ENCODE measurements at regions not wholly inside any gene's neighbourhood (a gene's known extent, or its start where the extent isn't known, plus 50 kb on each side); places are given as distances from the start of the nearest gene placed in this dataset.
A peak's percentile ranks its signal among the peaks of the same experiment; 100 is the strongest.
"Not testable (repeated sequence)": the region's sequence is repeated elsewhere in the genome, so short reads cannot be mapped to it uniquely, and the experiment has no call there.

DNA sequence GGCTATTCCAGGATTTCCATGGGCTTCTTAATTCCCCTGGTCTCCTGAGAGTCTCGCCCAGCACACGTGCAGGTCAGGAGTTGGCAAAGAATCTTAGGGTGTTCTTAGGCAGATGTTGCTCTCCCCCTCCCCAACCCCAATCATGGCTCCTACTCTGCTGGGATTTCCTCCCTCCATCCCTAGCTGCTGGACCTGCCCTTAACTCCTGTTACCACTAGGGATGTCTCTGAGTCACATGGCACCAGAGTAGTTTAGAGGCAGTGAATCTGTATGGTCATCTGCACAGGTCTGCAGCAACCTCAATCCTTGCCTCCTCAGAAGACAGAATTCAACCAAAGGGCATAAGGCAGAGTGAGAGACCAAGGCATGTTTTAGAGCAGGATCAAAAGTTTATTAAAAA lies 51.8 kb upstream of the CHST3 start:
- TF ChIP-seq, protein P1, sequence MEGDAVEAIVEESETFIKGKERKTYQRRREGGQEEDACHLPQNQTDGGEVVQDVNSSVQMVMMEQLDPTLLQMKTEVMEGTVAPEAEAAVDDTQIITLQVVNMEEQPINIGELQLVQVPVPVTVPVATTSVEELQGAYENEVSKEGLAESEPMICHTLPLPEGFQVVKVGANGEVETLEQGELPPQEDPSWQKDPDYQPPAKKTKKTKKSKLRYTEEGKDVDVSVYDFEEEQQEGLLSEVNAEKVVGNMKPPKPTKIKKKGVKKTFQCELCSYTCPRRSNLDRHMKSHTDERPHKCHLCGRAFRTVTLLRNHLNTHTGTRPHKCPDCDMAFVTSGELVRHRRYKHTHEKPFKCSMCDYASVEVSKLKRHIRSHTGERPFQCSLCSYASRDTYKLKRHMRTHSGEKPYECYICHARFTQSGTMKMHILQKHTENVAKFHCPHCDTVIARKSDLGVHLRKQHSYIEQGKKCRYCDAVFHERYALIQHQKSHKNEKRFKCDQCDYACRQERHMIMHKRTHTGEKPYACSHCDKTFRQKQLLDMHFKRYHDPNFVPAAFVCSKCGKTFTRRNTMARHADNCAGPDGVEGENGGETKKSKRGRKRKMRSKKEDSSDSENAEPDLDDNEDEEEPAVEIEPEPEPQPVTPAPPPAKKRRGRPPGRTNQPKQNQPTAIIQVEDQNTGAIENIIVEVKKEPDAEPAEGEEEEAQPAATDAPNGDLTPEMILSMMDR (conservative IDR thresholded peaks at IDR 0.05; ENCODE audit: low read depth, low read length) = peak; percentile 18
- no peak for DNase-seq (ENCODE audit: low read depth)
- no peak overlapping the region for H3K4me3 ChIP-seq (ENCODE audit: low read depth, low read length)

DNA sequence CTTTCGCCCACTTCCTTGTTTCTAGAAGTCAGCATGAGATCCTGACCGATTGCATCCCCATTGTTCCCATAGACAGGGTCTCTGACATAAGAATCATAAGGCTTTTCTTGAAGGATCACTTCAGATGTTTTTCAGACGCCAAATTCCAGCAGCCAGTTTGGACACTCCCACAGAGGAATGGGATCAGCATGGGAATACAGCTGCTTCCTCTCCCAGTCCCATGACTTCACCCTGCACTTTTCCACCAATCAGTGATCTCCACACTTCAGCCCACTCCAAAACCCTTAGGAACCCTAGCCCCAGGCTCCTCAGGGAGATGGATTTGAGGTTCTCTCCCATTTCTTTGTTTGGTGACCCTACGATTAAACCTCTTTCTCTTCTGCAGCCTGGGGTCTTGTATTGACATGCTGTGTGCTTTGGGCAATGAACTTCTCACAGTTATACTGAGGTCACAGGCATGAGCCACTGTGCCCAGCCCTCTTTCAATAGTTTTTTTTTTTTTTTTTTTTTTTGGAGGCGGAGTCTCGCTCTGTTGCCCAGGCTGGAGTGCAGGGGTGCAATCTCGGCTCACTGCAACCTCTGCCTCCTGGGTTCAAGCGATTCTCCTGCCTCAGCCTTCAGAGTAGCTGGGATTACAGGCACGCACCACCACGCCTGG lies 52.8 kb upstream of the CHST3 start:
- TF ChIP-seq, protein P1 (conservative IDR thresholded peaks at IDR 0.05; ENCODE audit: low read depth, low read length) = no peak
- no peak for DNase-seq (ENCODE audit: low read depth)
- H3K4me3 ChIP-seq (ENCODE audit: low read depth, low read length) = no peak overlapping the region

DNA sequence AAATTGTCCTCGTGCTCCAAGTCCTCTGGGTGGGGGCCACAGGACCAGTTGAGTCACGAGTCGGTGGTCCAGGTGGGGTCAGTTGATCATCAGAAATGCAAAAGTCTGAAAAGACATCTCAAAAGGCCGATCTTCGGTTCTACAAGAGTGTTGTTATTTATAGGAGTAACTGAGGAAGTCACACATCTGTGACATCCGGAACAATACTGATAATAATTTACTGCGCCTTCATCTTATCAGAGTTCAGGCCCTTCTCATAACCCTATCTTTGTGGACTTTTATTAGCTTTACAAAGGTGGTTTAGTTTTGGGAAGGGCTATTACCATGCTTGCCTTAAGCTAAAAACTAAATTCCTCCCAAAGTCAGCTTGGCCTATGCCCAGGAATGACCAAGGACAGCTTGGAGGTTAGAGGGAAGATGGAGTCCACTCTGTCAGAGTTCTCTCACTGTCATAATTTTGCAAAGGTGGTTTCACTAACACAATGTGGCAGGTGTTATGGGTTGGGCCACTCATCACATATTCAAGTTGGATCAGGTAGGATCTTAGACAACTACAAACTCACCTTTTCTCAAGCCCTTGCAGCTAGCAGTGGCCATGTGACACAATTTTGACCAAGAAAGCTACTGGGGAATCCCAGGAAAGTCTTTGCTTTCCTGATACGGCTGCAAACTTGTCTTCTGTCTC lies 54.7 kb upstream of the CHST3 start:
- DNase-seq (ENCODE audit: low read depth) = no peak
- H3K4me3 ChIP-seq (ENCODE audit: low read depth, low read length) = no peak overlapping the region
- TF ChIP-seq, protein P1 (conservative IDR thresholded peaks at IDR 0.05; ENCODE audit: low read depth, low read length) = no peak

DNA sequence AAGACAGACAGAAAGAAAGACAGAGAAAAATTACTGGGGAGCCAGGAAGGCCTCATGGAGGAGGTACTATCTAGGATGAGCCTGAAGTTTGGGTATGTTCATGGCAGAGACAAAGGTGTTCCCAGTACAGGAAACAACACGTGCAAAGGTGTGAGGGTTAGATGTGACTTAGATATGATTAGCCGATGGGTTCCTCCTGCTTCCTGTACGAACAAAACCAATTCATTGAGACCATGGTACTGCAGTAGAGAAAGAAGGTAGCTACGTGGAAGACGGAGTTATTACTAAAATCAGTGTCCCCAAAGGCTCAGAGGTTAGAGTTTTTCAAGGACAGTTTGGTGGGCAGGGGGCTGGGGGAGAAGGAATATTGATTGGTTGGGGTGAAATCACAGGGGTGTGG lies 55.2 kb upstream of the CHST3 start:
- no peak for DNase-seq (ENCODE audit: low read depth)
- no peak overlapping the region for H3K4me3 ChIP-seq (ENCODE audit: low read depth, low read length)
- TF ChIP-seq, protein P1 (conservative IDR thresholded peaks at IDR 0.05; ENCODE audit: low read depth, low read length) = no peak

- DNase-seq (ENCODE audit: low read depth) = no peak
- TF ChIP-seq, protein P1 (conservative IDR thresholded peaks at IDR 0.05; ENCODE audit: low read depth, low read length) = no peak
- no peak overlapping the region for H3K4me3 ChIP-seq (ENCODE audit: low read depth, low read length)
These were observed 54.1 kb upstream of the PSAP start for GRCh38 chr10:71905164-71905563.

DNA sequence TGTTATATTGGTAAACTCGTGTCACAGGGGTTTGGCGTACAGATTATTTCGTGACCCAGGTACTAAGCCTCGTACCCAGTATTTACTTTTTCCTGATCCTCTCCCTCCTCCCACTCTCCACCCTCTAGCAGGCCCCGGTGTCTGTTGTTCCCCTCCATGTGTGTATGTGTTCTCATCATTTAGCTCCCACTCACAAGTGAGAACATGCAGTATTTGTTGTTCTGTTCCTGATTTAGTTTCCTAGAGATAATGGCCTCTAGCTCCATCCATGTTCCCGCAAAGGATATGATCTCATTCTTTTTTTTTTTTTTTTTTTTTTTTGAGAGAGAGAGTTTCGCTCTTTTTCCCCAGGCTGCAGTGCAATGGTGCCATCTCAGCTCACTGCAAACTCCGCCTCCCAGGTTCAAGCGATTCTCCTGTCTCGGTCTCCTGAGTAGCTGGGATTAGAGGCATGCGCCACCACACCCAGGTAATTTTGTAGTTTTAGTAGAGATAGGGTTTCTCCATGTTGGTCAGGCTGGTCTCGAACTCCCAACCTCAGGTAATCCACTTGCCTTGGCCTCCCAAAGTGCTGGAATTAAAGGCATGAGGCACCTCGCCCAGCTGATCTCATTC lies 52.7 kb upstream of the PSAP start:
- H3K4me3 ChIP-seq (ENCODE audit: low read depth, low read length); DNase-seq (ENCODE audit: low read depth): not testable (repeated sequence)

- TF ChIP-seq, protein P1 (conservative IDR thresholded peaks at IDR 0.05; ENCODE audit: low read depth, low read length) = no peak
- DNase-seq (ENCODE audit: low read depth) = no peak
- no peak overlapping the region for H3K4me3 ChIP-seq (ENCODE audit: low read depth, low read length)
These were observed 51.3 kb upstream of the PSAP start for GRCh38 chr10:71902351-71902750.
